D341Med (cell line): ENCODE measurements at regions not wholly inside any gene's neighbourhood (a gene's known extent, or its start where the extent isn't known, plus 50 kb on each side); places are given as distances from the start of the nearest gene placed in this dataset.
"Not testable (repeated sequence)": the region's sequence is repeated elsewhere in the genome, so short reads cannot be mapped to it uniquely, and the experiment has no call there.

Experiments used
- DNase-seq: peaks from one replicate; pipeline ENCODE4 v3.0.0; 2012; ENCODE audit warnings: low spot score

DNA sequence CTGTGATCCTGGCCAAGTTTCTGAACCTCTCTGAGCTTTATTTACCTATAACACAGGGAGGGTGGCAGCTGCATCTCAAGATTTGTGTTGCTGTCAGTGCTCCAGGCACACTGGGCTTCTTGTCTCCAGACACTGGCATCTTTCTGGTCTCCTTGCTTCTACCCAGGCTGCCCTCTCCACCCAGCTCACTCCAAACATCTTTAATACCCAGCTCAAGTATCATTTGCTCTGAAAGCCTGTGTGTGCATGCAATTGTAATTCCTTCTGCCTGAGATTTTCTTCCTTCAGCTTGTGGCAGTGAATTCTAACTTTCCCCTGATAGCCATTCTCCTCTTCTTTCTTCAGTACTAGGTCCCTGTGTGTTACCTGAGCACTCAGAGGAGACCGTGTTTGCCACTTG, 50.7 kb upstream of the USP7 start:
- DNase-seq = no peak

DNA sequence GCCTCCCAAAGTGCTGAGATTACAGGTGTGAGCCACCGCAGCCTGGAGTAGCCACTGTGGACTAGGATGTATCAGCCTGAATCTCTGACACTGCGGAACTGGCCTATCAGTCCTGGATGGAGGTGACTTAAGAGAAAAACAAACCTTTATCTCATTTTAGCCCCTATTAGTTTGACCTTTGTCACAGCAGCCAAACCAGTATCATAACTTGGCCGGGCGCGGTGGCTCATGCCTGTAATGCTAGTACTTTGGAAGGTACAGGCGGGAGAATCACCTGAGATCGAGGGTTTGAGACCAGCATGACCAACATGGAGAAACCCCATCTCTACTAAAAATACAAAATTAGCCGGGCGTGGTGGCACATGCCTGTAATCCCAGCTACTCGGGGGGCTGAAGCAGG, 51.8 kb upstream of the USP7 start:
- no peak for DNase-seq

GRCh38 chr16:9016005-9016404, 52.3 kb upstream of the USP7 start:
- DNase-seq = not testable (repeated sequence)

GRCh38 chr16:9016824-9017223, 53.1 kb upstream of the USP7 start:
- no peak for DNase-seq

- DNase-seq = no peak
Measured at GRCh38 chr16:9027070-9027799, 63.5 kb upstream of the USP7 start.

- not testable (repeated sequence) for DNase-seq
Measured at GRCh38 chr16:9028491-9028890, 63.0 kb upstream of the HAPSTR1 start.

GRCh38 chr16:9031107-9031506, 60.3 kb upstream of the HAPSTR1 start:
- DNase-seq = no peak

DNA sequence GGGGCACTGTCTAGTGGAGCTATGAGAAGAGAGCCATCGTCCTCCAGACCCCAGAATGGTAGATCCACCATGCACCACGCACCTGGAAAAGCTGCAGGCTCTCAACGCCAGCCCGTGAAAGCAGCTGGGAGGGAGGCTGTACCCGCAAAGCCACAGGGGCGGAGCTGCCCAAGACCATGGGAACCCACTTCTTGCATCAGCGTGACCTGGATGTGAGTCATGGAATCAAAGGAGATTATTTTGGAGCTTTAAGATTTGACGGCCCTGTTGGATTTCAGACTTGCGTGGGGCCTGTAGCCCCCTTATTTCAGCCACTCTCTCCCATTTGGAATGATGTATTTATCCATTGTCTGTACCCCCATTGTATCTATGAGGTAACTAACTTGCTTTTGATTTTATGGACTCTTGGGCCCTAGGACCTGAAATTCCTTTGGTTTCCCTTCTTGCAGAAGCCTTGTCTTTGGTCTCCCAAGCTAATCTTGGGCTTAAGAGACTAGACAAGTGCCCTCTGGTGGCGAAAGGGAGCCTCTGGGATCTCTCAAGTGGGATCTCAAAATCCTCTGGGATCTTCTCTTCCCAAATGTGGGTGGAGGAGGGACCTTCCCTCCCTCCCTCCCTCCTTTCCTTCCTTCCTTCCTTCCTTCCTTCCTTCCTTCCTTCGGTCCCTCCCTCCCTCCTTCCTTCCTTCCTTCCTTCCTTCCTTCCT, 58.2 kb upstream of the HAPSTR1 start:
- DNase-seq = peak; percentile 69

- no peak for DNase-seq
Measured at GRCh38 chr16:9034056-9034455, 57.4 kb upstream of the HAPSTR1 start.

GRCh38 chr16:9035996-9036395, 55.4 kb upstream of the HAPSTR1 start:
- no peak for DNase-seq

GRCh38 chr16:9039210-9039609, 52.2 kb upstream of the HAPSTR1 start:
- no peak for DNase-seq

- no peak for DNase-seq
Measured at GRCh38 chr16:9040800-9041412, 50.5 kb upstream of the HAPSTR1 start.
